ENCODE measurements at regions not wholly inside any gene's neighbourhood (a gene's known extent, or its start where the extent isn't known, plus 50 kb on each side); places are given as distances from the start of the nearest gene placed in this dataset.

- TF ChIP-seq, protein P1, sequence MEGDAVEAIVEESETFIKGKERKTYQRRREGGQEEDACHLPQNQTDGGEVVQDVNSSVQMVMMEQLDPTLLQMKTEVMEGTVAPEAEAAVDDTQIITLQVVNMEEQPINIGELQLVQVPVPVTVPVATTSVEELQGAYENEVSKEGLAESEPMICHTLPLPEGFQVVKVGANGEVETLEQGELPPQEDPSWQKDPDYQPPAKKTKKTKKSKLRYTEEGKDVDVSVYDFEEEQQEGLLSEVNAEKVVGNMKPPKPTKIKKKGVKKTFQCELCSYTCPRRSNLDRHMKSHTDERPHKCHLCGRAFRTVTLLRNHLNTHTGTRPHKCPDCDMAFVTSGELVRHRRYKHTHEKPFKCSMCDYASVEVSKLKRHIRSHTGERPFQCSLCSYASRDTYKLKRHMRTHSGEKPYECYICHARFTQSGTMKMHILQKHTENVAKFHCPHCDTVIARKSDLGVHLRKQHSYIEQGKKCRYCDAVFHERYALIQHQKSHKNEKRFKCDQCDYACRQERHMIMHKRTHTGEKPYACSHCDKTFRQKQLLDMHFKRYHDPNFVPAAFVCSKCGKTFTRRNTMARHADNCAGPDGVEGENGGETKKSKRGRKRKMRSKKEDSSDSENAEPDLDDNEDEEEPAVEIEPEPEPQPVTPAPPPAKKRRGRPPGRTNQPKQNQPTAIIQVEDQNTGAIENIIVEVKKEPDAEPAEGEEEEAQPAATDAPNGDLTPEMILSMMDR (IDR thresholded peaks at IDR 0.05; ENCODE audit: insufficient read depth, low read length), result no peak
- no peak for TF ChIP-seq POLR2AphosphoS5 (IDR thresholded peaks at IDR 0.05; ENCODE audit: low read depth)
Measured at GRCh38 chr1:232486006-232486405, 143.9 kb downstream of the SIPA1L2 start.
